ENCODE measurements at regions not wholly inside any gene's neighbourhood (a gene's known extent, or its start where the extent isn't known, plus 50 kb on each side); places are given as distances from the start of the nearest gene placed in this dataset.
A peak's percentile ranks its signal among the peaks of the same experiment; 100 is the strongest.
"Not testable (repeated sequence)": the region's sequence is repeated elsewhere in the genome, so short reads cannot be mapped to it uniquely, and the experiment has no call there.

- no peak for DNase-seq
Measured at GRCh38 chr17:68697850-68698361, 96.7 kb upstream of the FAM20A start.

GRCh38 chr17:68695659-68696058 is 94.5 kb upstream of the FAM20A start:
- no peak for DNase-seq

DNA sequence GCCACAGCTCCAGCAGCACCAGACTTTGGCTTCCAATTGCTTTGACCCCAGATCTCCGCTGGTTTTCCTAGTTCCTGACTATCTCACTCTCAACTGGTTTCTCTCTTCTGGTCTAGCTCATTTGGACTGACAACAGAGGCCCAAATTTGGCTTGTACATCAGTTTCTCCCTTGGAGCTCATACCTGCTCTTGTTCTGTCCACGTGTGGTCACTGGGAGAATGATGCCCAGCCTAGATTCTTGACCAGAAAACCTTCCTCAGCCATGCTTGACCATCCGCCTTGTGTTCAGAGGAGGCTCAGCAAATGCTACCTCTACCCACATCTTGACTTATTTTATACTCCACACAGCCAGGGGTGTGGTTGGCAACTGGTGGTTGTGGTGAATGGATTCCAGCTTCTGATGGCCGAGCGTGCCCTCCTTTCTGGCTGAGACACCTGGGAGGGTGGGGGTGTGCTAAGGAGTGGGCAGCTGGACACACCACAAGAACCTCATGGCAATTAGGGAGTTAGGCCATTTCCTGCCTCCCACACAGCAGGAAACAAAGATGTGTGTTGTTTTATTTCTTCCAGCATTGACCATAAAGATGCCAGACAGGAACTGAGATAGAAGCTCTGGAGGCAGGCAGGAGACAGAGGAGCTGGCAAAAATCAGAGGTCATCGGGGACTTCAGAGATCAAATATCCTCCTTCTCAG is 93.8 kb upstream of the FAM20A start:
- no peak for DNase-seq

DNA sequence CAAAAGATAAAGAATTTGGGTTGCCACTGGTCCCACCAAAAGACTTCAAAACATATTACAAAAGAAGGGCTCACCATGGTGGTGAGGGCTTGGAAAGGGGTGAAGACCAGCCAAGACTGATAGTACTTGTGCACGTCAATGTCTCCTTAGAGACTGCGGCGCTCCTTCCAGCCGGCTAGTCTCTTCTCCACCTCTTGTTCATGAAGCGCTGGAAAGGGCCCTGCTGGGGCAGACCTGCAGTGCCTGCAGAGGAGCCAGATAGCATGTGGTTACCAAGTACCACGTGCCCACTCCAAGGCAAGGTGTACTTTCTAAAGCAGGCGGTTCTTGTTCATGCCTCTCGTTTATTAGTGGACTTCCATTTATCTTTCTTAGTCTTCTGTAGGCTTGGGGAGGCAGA is 92.7 kb upstream of the FAM20A start:
- DNase-seq, result no peak

DNA sequence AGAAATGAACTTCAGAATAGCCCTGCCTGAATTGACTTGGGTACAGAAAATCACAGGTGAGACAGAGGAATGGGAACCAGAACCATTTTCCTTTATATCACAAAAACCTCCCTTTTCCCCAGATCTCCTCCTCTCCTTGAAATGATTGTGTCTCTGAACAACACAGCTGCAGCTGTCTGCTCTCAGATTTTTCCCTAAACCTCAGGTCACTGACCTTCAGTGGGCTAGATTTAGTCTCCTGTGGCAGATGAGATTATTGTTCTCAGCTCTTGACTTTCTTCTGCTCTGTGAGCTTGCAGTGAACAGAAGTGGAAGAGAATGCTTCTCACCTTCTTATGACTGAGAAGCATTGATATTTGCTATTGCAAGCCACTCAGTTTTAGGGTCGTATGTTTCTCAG is 92.3 kb upstream of the FAM20A start:
- DNase-seq, result no peak

DNA sequence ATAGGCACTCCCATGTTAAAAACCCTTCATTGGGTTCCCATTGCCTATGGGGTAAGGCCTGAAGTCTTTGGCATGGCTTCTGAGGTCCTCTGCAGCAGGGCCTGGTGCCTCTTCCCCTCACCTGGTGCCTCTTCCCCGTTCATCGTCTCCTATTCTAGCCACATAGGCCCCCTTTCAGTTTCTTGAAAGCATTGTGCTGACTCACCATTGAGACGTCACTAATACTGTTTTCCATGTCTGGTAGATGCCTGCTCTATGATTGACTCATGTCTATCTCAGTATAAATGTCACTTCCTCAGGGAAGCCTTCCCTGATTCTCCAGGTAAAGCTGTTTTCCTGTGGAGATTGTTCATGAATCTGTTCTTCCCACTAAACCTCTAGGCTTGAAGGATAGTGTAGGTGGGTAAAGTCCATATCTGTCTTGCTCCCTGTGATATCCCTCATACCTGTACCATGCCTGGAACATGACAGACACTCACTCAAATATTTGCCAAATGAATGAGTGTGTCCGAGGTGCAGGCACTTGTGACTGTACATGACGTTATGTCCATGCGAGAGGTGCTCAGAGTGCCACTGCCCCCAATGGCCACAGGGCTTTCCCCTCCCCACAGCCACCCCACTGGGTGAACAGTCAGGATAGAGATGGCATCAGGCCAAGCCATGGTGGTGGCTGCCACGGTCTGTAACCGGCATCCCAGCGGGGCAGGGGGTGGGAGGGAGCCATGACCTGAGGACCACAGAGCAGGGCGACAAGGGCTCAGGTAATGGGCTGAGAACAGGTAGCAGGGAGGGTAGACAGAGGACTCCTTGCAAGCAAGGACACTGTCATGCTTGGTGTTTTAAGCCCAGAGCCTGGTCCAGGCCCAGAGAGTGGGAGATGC is 85.2 kb upstream of the FAM20A start:
- DNase-seq, result no peak

- no peak for DNase-seq
Measured at GRCh38 chr17:68684949-68685357, 83.8 kb upstream of the FAM20A start.

DNA sequence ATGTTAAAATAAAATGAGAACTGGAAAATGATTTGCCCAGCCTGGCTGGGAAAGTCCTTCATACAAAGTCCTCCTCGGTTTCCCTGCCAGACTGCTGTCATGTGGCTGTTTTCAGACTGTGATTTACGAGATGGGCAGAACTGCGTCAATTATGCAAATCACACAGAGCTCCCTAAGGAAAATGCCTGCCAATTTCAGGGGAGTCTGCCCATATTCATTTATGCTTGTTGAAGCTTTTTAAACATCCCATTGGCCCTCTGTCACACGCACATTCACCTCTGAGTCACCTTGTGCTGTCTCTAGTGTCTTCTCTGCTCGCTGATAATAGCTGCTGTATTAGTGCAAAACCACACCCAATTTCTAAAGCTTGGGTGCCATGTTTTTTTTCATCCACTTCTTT is 81.7 kb upstream of the FAM20A start:
- DNase-seq, result peak; percentile 3 to 33

DNA sequence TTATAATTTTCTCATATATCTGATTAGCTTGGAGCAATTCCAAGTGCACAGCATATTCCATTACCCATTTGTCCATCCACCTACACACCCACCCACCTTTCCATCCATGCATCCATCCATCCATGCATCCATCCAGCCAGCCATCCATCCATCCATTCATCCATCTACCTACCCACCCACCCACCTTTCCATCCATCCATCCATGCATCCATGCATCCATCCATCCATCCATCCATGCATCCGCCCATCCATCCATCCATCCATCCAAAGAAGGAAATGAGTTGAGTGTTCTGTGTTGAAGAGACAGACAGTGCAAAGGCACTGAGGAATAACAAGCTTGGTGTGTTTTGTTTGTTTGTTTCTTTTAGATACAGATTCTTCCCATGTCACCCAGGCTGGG is 78.7 kb upstream of the FAM20A start:
- DNase-seq, result no peak

- DNase-seq, result no peak
Measured at GRCh38 chr17:68676856-68677255, 75.7 kb upstream of the FAM20A start.

GRCh38 chr17:68675723-68676122 is 74.6 kb upstream of the FAM20A start:
- DNase-seq, result no peak

- no peak for DNase-seq
Measured at GRCh38 chr17:68674029-68674925, 73.1 kb upstream of the FAM20A start.

DNA sequence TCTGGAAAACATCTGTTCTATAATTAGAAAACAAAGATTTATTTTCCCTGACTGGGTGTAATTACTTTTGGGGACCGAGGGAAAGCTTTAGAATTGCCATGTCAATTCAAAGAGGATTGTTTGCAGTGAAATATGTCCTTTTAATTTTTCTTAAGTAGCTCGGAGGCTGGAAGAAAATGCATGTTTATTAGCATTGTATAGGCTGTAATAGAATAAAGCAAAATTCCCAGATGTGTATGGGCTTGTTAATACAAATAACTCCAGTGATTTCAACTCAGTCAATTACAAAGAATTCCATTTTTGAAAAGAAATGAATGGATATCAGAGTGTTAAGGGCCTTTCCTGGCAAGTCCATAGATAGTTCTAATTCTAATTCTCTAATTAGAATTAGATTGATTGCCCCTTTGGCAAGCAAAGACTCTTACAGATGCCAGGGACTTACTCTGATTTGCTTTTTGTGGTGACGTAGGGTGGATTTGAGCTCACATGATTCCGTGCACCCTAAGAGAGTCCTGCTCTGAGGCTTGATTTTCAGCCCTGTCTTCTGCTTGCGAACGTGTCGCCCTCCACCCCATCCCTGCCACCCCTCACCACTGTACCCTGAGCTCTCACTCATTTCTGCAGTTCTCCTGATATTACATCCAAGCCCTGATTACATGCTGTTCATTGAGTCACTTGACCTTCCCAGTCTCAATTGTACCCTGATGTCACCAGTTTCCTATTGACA is 70.0 kb upstream of the FAM20A start:
- no peak for DNase-seq

- DNase-seq, result not testable (repeated sequence)
Measured at GRCh38 chr17:68666438-68666837, 65.3 kb upstream of the FAM20A start.

DNA sequence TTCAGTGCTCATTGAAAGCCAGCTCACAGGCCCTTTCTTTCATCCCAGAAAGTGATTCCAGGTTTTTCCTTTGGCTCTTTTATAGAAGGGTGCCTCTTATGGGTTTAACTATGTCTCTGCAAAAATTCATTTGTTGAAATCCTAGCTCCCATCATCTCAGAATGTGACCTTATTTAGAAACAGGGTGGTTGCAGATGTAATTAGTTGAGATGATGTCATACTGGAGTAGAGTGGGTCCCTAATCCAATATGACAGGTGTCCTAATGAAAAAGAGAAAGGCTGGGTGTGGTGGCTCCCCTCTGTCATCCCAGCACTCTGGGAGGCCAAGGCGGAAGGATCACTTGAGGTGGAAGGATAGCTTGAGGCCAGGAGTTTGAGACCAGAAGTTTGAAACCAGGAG is 64.2 kb upstream of the FAM20A start:
- no peak for DNase-seq

GRCh38 chr17:68662479-68662878 is 61.3 kb upstream of the FAM20A start:
- no peak for DNase-seq

- DNase-seq, result no peak
Measured at GRCh38 chr17:68662037-68662432, 60.9 kb upstream of the FAM20A start.

- DNase-seq, result no peak
Measured at GRCh38 chr17:68661265-68662036, 60.3 kb upstream of the FAM20A start.

DNA sequence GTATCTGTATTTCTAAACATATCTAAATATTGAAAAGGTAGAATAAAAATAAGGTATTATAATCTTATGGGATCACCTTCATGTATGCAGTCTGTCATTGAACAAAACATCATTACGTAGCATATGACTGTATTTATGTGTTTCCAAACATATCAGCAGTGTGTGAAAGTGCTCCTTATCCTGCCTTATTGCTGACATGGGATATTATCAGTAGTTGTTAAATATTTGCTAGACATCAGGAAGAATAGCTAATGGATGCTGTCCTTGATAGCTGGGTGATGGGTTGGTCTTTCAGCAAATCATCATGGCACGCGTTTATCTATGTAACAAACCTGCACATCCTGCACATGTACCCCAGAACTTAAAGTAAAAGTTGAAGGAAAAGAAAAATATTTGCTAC is 59.1 kb upstream of the FAM20A start:
- DNase-seq, result no peak

DNA sequence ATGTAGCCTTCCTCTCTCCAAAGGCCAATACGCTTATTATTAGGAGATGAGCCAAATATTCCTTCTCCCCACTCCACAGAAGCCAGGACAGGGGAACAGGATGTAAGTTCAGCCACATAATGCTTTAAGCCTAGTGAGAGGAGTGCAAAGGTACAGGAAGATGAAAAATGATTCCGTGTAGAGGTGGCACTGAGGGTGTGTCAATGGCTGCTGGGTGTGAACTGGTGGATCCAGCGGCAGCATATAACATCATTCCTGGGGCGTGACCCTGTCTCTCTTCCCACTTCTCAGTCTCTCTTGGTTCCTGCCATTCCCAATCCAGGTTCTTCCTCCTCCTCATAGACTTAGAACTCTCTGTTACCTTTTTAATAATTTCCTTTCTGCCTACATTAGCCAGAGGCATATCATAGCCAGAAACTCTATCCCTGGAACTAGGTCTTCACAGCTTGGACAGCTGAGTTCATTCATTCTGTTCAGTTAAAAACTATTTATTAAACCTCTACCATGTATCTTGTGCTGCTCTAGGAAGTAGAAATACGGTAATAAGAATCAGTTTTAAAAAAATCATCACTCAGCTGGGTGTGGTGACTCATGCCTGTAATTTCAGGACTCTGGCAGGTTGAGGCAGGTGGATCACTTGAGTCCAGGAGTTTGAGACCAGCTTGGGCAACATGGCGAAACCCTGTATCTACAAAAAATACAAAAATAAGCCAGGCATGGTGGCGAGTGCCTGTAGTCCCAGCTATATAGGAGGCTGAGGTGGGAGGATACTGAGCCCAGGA is 58.0 kb upstream of the FAM20A start:
- DNase-seq, result no peak

DNA sequence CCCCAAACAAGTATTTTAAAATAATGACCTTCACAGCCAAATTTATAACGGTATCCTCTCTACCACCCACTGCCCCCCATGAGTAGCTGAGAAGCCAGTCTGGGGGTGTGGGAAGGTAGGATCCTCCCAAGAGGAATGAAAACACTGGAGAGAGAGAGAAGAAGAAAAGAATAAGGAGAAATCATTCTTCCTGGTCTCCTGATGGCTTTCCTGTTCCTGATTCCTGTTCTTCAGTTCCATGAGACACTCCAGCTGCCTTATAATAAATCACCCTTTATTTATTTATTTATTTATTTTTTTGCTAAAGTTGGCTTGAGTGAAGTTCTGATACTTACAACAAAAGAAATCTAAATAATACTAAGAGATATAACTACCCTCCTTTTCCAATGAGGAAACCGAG is 56.4 kb upstream of the FAM20A start:
- DNase-seq, result no peak
